PC-3 (cell line): ENCODE measurements at regions not wholly inside any gene's neighbourhood (a gene's known extent, or its start where the extent isn't known, plus 50 kb on each side); places are given as distances from the start of the nearest gene placed in this dataset.

ENCODE experiments used
- EZH2 ChIP-seq: fragments of 300-600 bp; sonication (generic); IDR thresholded peaks from one replicate; pipeline ENCODE4 v1.6.1; 2017; ENCODE audit warnings: antibody characterized with exemption, mild to moderate bottlenecking, low read length; ENCODE audit not compliant: unreplicated experiment
- EZH2phosphoT487 ChIP-seq: fragments of 300-600 bp; sonication (generic); IDR thresholded peaks from 2 replicates; pipeline ENCODE4 v1.6.1; 2018; ENCODE audit warnings: mild to moderate bottlenecking, antibody characterized with exemption, low read length, borderline replicate concordance
- TF ChIP-seq, protein P1 (sequence below): fragments of 300-600 bp; sonication (generic); conservative IDR thresholded peaks from 2 replicates; pipeline ENCODE4 v1.5.1; 2017; ENCODE audit warnings: antibody characterized with exemption, low read depth, mild to moderate bottlenecking, low read length

DNA sequence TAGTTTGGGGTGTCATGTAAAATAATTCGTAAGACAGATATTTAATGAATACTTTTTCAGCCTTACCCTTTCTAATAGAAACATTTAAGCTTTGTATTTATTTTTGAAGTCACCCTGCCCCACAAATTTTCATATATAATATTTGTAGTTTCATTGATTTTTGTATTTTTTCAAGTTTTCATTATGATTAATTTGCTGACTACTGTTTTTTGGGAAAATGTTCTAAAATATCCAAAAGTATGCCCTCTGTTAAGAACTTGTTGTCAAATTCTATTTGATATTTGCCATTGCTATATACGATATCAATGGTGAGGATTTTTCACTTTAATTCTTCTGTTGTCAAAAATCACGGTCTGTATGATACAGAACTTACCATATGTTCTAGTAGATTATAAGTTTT is 793.9 kb upstream of the CITED2 start:
- no peak for TF ChIP-seq EZH2
- TF ChIP-seq, protein P1, sequence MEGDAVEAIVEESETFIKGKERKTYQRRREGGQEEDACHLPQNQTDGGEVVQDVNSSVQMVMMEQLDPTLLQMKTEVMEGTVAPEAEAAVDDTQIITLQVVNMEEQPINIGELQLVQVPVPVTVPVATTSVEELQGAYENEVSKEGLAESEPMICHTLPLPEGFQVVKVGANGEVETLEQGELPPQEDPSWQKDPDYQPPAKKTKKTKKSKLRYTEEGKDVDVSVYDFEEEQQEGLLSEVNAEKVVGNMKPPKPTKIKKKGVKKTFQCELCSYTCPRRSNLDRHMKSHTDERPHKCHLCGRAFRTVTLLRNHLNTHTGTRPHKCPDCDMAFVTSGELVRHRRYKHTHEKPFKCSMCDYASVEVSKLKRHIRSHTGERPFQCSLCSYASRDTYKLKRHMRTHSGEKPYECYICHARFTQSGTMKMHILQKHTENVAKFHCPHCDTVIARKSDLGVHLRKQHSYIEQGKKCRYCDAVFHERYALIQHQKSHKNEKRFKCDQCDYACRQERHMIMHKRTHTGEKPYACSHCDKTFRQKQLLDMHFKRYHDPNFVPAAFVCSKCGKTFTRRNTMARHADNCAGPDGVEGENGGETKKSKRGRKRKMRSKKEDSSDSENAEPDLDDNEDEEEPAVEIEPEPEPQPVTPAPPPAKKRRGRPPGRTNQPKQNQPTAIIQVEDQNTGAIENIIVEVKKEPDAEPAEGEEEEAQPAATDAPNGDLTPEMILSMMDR: no peak
- TF ChIP-seq EZH2phosphoT487: no peak
